Astrocyte (in vitro differentiated cells and primary cell): ENCODE measurements at regions not wholly inside any gene's neighbourhood (a gene's known extent, or its start where the extent isn't known, plus 50 kb on each side); places are given as distances from the start of the nearest gene placed in this dataset.

Experiments
- DNase-seq: peaks from one replicate; pipeline ENCODE4 v3.0.0-alpha.2; 2010; ENCODE audit warnings: low read depth
- FAIRE-seq: peaks from 2 replicates; lab custom pipeline; 2011; peaks lifted over from hg19 to GRCh38; lab: Jason Lieb, UNC
- H2AFZ ChIP-seq: 2 replicates; pipeline ENCODE4 v1.6.0; 2012; ENCODE audit warnings: low read depth, low read length, inconsistent platforms
- H3K27ac ChIP-seq: 2 replicates; pipeline ENCODE4 v1.5.1; 2011; ENCODE audit warnings: low read depth, low read length, inconsistent platforms
- H3K27me3 ChIP-seq: 2 replicates; pipeline ENCODE4 v1.6.0; 2011; ENCODE audit warnings: low read length, inconsistent platforms; ENCODE audit not compliant: insufficient read depth
- H3K36me3 ChIP-seq: 2 replicates; pipeline ENCODE4 v1.5.1; 2011; ENCODE audit warnings: low read length, inconsistent platforms; ENCODE audit not compliant: insufficient read depth
- H3K4me1 ChIP-seq: 2 replicates; pipeline ENCODE4 v1.5.1; 2011; ENCODE audit warnings: low read length, inconsistent platforms; ENCODE audit not compliant: insufficient read depth
- H3K4me2 ChIP-seq: 2 replicates; pipeline ENCODE4 v1.6.0; 2012; ENCODE audit warnings: low read length, inconsistent platforms
- H3K4me3 ChIP-seq: 2 replicates; pipeline ENCODE4 v1.5.1; 2011; ENCODE audit warnings: low read depth, mild to moderate bottlenecking, low read length, inconsistent platforms; ENCODE audit not compliant: insufficient read depth
- H3K79me2 ChIP-seq: 2 replicates; pipeline ENCODE4 v1.6.0; 2012; ENCODE audit warnings: mild to moderate bottlenecking, low read length, inconsistent platforms; ENCODE audit not compliant: insufficient read depth
- H3K9ac ChIP-seq: 2 replicates; pipeline ENCODE4 v1.6.0; 2012; ENCODE audit warnings: mild to moderate bottlenecking, low read length, inconsistent platforms
- H3K9me3 ChIP-seq: 2 replicates; pipeline ENCODE4 v1.5.1; 2012; ENCODE audit warnings: low read depth, mild to moderate bottlenecking, low read length, inconsistent platforms; ENCODE audit not compliant: insufficient read depth
- H4K20me1 ChIP-seq: 2 replicates; pipeline ENCODE4 v1.6.0; 2012; ENCODE audit warnings: low read length, inconsistent platforms; ENCODE audit not compliant: insufficient read depth
- H3K27ac Mint-ChIP-seq: one replicate; pipeline ENCODE4 v1.8.0; 2021; ENCODE audit warnings: mild to moderate bottlenecking, mixed read lengths; ENCODE audit not compliant: unreplicated experiment
- H3K27me3 Mint-ChIP-seq: one replicate; pipeline ENCODE4 v1.8.0; 2021; ENCODE audit warnings: low read depth, mixed read lengths; ENCODE audit not compliant: unreplicated experiment
- H3K36me3 Mint-ChIP-seq: one replicate; pipeline ENCODE4 v1.8.0; 2021; ENCODE audit warnings: low read depth, mixed read lengths; ENCODE audit not compliant: unreplicated experiment
- H3K4me1 Mint-ChIP-seq: one replicate; pipeline ENCODE4 v1.8.0; 2021; ENCODE audit warnings: low read depth, mixed read lengths; ENCODE audit not compliant: unreplicated experiment
- H3K4me3 Mint-ChIP-seq: one replicate; pipeline ENCODE4 v1.8.0; 2021; ENCODE audit warnings: mild to moderate bottlenecking, moderate library complexity, mixed read lengths; ENCODE audit not compliant: unreplicated experiment
- H3K9me3 Mint-ChIP-seq: one replicate; pipeline ENCODE4 v1.8.0; 2021; ENCODE audit warnings: mild to moderate bottlenecking, mixed read lengths; ENCODE audit not compliant: unreplicated experiment
- CTCF ChIP-seq: IDR thresholded peaks from 2 replicates; pipeline ENCODE4 v1.5.1; 2011; ENCODE audit warnings: low read depth, mild to moderate bottlenecking, inconsistent platforms, low read length, moderate library complexity; ENCODE audit not compliant: insufficient read depth
- EZH2 ChIP-seq: IDR thresholded peaks from 2 replicates; pipeline ENCODE4 v1.6.1; 2012; ENCODE audit warnings: mild to moderate bottlenecking, low read length, inconsistent platforms; ENCODE audit not compliant: insufficient read depth

GRCh38 chr12:105613887-105614286 lies 283.4 kb downstream of the C12orf75 start:
- H3K9me3 ChIP-seq = no peaks in the 10 kb centered on the region
- no peaks in the 10 kb centered on the region for H3K79me2 ChIP-seq
- Mint-ChIP-seq H3K9me3 (peaks cover 13% of the 10 kb centered on the region), H3K4me3 (no peak overlapping the region), H3K27me3 (peaks cover 2% of the 10 kb centered on the region), H3K36me3 (peaks cover 3% of the 10 kb centered on the region), H3K27ac (no peak overlapping the region), H3K4me1 (no peaks in the 10 kb centered on the region)
- H3K9ac ChIP-seq = no peak overlapping the region
- H3K27ac ChIP-seq = no peak overlapping the region
- no peaks in the 10 kb centered on the region for H3K36me3 ChIP-seq
- H3K4me2 ChIP-seq = no peak overlapping the region
- DNase-seq (no peak), FAIRE-seq (no peak)
- no peak overlapping the region for H2AFZ ChIP-seq
- H3K4me3 ChIP-seq = no peak overlapping the region
- no peaks in the 10 kb centered on the region for H3K27me3 ChIP-seq
- no peak for TF ChIP-seq CTCF
- TF ChIP-seq EZH2 = no peak
- H4K20me1 ChIP-seq = no peaks in the 10 kb centered on the region
- no peaks in the 10 kb centered on the region for H3K4me1 ChIP-seq

DNA sequence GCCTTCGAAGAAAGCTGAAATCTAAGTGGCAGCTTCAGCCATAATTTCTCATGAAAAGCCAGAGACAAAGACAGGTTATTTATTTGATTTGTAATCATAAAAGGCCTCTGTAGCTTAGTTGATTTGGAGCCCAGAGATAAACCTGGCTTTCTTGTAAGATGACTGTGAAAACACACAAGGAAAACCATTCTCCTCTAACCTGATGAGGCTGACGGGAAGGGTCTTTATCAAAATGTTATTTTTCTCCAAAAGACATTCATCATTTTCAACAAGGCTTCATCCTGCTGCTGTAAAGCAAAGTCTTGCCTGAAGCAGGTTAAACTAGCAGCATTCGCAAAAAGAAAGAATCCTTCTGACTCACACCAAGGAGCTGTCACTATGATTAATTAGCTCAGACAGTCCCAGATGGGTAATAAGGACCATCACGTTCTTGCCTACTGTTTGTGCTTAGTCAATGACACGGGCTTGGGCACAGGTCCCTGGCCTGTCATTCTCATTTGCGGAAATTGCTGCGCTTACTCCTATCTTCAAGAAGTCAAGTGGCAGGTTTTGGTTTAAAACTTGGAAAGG lies 286.6 kb downstream of the C12orf75 start:
- peaks cover 2% of the 10 kb centered on the region for H3K9me3 Mint-ChIP-seq
- no peak for FAIRE-seq
- H3K4me1 Mint-ChIP-seq = no peaks in the 10 kb centered on the region
- H3K4me3 Mint-ChIP-seq = no peak overlapping the region
- Histone ChIP-seq H3K9me3 (no peaks in the 10 kb centered on the region), H3K27me3 (no peaks in the 10 kb centered on the region), H3K4me1 (no peaks in the 10 kb centered on the region), H3K36me3 (no peaks in the 10 kb centered on the region), H3K4me3 (no peak overlapping the region), H3K79me2 (no peaks in the 10 kb centered on the region), H3K27ac (no peak overlapping the region), H3K4me2 (no peak overlapping the region), H2AFZ (peak overlapping the region; percentile 18), H3K9ac (no peak overlapping the region), H4K20me1 (no peaks in the 10 kb centered on the region)
- peak; percentile 80 for DNase-seq
- no peaks in the 10 kb centered on the region for H3K36me3 Mint-ChIP-seq
- TF ChIP-seq EZH2 (no peak), CTCF (no peak)
- H3K27me3 Mint-ChIP-seq = no peaks in the 10 kb centered on the region
- no peak overlapping the region for H3K27ac Mint-ChIP-seq

GRCh38 chr12:105622220-105622619 lies 291.7 kb downstream of the C12orf75 start:
- H3K9me3 Mint-ChIP-seq = peaks cover 2% of the 10 kb centered on the region
- H3K36me3 Mint-ChIP-seq = no peaks in the 10 kb centered on the region
- Histone ChIP-seq H3K27me3 (no peaks in the 10 kb centered on the region), H3K4me3 (no peak overlapping the region), H4K20me1 (no peaks in the 10 kb centered on the region), H3K4me2 (no peak overlapping the region), H3K79me2 (no peaks in the 10 kb centered on the region), H3K27ac (no peak overlapping the region), H2AFZ (no peak overlapping the region), H3K36me3 (no peaks in the 10 kb centered on the region), H3K9ac (no peak overlapping the region), H3K4me1 (no peaks in the 10 kb centered on the region), H3K9me3 (no peaks in the 10 kb centered on the region)
- DNase-seq (no peak), FAIRE-seq (no peak)
- no peaks in the 10 kb centered on the region for H3K27me3 Mint-ChIP-seq
- TF ChIP-seq CTCF (no peak), EZH2 (no peak)
- no peak overlapping the region for H3K27ac Mint-ChIP-seq
- no peak overlapping the region for H3K4me3 Mint-ChIP-seq
- no peaks in the 10 kb centered on the region for H3K4me1 Mint-ChIP-seq
